HG02840 (cell line): ENCODE measurements at regions not wholly inside any gene's neighbourhood (a gene's known extent, or its start where the extent isn't known, plus 50 kb on each side); places are given as distances from the start of the nearest gene placed in this dataset.

Source experiments
- ATAC-seq: cut with Tn5 transposase; IDR thresholded peaks from one replicate; pipeline ENCODE4 v1.9.1; 2021; ENCODE audit warnings: mild to moderate bottlenecking, moderate library complexity, moderate number of reproducible peaks; ENCODE audit not compliant: unreplicated experiment, low FRiP score

GRCh38 chr2:191512874-191513273 lies 165.1 kb upstream of the NABP1 start:
- ATAC-seq, result no peak

- no peak for ATAC-seq
These were observed 163.3 kb upstream of the NABP1 start for GRCh38 chr2:191514613-191515012.

DNA sequence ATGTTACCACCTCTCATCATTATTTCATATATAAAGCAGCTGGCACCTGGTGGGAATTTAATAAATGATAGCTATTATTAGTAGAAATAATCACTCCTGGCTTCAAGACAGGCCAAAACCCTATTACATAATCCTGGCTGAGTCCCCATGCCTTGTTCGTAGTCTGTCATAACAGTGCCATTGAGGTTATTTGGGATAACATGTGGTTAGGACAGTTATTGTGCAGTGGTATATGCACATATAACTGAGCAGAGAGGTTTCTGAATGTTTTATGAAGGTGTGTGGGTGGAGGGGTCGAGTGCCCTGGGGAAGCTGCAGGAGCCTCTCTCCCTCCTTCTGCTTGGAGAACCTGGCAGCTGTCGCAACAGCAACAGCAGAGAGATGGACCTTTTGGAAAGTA lies 162.4 kb upstream of the NABP1 start:
- no peak for ATAC-seq

GRCh38 chr2:191516260-191516659 lies 161.7 kb upstream of the NABP1 start:
- ATAC-seq, result no peak

GRCh38 chr2:191521608-191522208 lies 156.2 kb upstream of the NABP1 start:
- no peak for ATAC-seq

DNA sequence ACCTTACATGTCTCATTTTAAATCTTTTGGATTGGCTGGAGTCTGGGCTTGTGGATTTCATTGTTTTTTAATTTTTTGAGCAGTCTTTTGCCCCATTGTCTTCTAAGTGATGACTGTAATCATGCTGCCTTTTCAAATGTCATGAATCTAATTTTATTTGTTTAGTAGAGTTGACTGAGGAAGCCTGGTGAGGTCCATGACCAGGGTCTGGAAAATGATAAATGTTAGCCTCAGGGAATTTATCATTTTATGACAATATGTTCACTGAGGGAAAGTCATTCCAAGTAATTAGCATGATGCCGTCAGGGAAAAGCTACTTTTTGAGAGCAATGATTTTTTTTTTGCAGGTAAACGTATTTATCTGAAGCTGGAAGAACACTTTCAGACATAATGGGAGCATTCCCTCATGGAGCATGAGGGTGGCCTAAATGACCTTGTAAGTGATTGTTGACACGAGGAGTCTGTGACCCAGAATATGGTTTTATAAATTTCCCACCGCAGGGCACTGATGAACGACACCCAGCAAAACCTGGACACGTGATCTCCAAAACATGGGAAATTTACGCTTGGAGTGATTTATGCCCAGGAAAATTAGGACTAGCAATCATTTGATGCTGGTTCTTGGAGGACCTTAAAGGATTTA lies 155.3 kb upstream of the NABP1 start:
- no peak for ATAC-seq

DNA sequence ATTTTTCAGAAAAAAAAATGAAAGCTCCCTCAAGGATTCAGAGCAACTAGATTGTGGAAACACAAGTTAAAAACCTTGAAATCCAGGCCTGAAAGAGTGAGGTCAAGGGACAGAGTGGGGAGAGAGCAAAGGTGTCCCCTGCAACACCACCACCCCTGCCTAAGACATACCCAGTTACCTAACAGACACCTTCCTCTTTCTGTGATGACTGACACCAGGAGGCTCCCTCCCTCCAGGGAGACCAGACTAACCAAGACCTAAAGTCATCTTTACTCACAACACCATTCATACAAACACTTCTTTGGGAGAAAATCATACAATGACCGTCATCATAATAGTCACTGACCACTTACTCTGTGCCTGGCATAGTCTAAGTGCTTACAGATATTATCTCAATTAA lies 151.8 kb upstream of the NABP1 start:
- ATAC-seq, result no peak

DNA sequence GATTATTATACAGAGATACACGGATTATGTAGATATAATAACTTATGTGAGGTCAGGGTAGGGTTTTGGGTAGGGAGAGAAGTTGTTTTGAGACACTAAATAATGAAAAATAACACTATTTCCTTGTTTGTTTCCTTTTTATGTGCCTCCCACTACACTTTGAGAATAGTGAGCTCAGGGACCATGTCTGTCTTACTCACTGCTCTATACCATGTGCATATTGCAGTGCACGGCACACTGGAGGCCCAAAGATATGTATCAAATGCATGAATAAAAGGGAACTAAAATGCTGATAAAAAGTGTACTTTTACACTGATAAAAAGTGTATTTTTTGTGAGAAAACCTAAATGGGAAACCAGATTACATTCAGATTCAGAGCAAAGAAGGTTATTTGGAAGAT lies 151.4 kb upstream of the NABP1 start:
- no peak for ATAC-seq

GRCh38 chr2:191526953-191527556 lies 150.9 kb upstream of the NABP1 start:
- ATAC-seq, result no peak

- no peak for ATAC-seq
These were observed 147.3 kb upstream of the NABP1 start for GRCh38 chr2:191530618-191531017.

DNA sequence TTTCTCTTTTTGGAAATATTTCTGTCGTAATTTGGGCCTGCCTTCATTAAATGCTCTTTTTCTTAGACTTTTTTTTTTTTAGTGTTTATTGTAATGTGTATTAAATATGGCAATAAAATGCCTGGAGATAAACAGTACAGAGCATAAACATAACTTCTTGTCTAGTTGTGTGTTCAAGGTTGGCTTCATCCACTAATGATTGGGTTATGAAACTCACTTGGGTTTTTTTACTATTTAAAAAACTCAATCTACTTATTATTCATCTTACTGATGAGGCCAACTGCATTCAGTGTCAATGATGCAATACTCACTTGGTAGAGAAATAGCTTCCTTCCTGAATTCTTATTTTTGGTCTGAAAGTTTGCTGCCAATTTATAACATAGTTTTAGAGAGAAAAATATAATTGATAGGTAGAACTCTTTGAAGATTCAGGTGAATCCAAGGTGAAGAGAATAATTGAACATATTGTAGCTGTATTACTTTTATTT lies 144.2 kb upstream of the NABP1 start:
- no peak for ATAC-seq

DNA sequence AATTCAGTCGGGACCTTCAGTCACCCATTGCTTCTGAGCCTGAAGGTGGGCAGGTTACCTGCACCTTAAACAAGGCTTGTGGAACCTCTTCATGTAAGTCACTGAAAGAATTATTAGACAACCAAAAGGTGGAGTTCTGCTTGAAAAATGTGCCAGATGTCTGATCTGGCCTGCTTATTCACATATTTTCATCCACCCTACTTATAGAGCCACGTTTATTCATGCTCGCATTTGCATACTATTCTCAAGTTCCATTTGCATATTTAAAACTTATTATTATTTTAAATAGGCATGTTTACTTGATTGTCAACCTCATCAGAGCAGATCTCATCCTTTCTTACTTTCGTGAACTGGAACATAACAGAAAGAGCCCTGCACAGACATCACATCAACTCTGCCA lies 140.0 kb upstream of the NABP1 start:
- ATAC-seq, result no peak

GRCh38 chr2:191538334-191538903 lies 139.5 kb upstream of the NABP1 start:
- ATAC-seq, result no peak

GRCh38 chr2:191539068-191539467 lies 138.9 kb upstream of the NABP1 start:
- no peak for ATAC-seq

GRCh38 chr2:191540681-191541080 lies 137.3 kb upstream of the NABP1 start:
- no peak for ATAC-seq

GRCh38 chr2:191543708-191544107 lies 134.2 kb upstream of the NABP1 start:
- ATAC-seq, result no peak

- no peak for ATAC-seq
These were observed 133.4 kb upstream of the NABP1 start for GRCh38 chr2:191544461-191545062.

GRCh38 chr2:191545361-191545760 lies 132.6 kb upstream of the NABP1 start:
- no peak for ATAC-seq

DNA sequence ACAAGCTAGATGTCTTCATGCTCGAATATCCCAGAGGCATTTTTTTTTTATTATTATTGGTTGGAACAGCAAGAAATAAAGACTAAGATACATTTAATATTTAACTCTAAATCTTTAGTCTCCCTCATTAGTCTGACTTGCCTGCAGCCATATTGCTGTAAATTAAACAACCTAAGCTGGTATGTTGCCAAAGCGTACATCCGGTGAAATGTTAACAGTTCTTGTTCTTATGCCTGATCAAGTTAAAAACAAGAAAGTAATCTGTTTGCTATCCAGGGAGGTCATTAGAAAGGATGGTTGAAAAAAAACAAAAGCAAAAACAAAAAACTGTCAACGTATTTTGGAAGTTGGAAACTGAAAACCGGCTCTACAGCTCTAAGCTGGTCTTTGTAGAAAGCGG lies 125.9 kb upstream of the NABP1 start:
- ATAC-seq, result no peak

DNA sequence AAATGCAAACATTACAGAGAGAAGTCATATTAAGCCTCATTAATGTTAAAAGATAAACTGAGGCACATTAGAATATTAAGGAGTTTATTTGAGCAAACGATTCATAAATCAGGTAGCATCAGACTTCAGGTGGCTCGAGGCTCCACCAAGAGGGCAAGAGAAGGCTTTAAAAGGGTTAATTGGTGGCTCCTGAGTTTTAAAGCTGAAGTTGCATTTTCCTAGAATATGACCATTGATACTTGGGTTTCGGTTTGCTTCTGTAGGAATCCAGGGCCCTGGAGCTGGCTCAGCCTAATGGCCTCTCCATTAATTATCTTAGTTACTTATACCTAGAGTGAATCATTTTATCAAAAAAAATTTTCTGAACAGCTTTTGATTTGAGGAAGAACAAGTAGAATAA lies 123.7 kb upstream of the NABP1 start:
- no peak for ATAC-seq

DNA sequence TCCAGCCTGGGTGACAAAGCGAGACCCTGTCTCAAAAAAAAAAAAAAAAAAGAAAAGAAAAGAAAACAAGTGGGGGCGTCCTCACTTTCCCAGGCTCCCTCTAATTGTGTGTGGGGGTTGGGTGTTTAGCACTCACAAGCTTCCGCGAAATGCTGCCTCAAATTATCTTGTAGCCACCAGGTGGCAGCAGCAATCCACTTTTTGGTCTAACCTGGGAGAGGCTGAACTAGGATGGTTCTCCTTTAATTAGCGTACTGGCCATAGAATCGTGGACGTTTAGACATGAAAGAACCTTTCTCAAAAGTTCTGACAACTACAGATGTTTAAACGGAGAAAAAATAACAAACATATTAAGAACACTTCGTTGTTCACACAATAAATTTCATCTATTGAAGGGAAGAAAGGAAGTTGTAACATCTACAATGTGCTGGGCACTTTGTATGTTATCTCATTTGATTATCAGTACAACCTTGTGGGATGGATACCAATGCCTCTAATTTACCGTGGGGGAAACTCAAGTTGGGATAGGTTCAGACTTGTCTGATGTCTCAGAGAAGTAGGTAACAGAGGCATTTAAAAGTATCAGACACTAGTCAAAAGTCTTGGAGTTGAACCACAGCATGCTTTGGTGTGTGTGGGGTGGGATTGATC lies 122.7 kb upstream of the NABP1 start:
- peak; percentile 79 for ATAC-seq
